ENCODE measurements at regions not wholly inside any gene's neighbourhood (a gene's known extent, or its start where the extent isn't known, plus 50 kb on each side); places are given as distances from the start of the nearest gene placed in this dataset.

DNA sequence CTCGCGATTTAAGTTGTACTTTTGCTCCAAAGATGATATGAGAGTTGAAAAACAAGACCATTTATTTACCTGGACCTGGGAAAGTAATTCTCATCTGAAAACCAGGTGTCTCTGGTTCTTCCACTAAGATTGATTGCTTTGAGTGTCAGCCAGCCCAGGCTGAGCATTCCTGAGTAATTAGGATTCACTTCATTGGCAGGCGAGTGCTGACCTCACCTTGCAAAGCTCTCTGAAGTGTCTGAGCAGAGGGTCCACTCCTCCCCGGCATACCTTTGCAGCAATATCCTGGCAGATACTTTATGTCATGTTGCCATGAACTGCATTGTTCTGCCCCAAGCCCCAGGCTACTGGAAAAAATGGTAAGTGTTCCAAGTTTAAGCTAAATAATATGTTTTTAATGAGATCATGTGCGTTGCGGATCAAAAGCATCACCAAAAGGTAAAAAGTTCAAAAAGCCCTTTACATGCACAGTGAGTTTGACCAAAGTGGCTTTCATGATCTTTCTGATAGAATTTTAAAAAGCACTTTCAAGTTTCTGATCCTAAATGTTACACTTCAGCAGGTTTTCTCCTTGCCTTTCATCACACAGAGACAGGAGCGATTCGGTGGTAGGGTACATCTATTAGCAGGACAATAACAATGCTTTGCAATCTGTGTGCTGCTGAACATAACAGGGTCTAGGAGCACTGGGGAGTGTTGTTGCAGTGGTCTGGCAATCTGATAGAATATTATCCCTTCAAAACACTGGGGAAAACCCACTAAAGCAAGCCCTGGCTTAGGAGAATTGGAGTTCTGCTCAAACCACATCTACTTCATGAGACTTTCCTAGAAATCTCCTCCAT lies 127.8 kb upstream of the EEF1E1 start:
- no peak overlapping the region for H3K18ac ChIP-seq (ENCODE audit: insufficient read length, low read depth, low read length)
- no peak overlapping the region for H2BK5ac ChIP-seq (ENCODE audit: insufficient read length, low read length)
- H3K56ac ChIP-seq (ENCODE audit: insufficient read length, low read depth, low read length), result no peak overlapping the region
- no peak for TF ChIP-seq CTCF (conservative IDR thresholded peaks at IDR 0.05)
- H2AFZ ChIP-seq (ENCODE audit: low read length), result no peak overlapping the region
- H3K27ac ChIP-seq (ENCODE audit: insufficient read length, low read depth, low read length), result no peak overlapping the region
- Mint-ChIP-seq H3K4me1 (peaks cover 12% of the 10 kb centered on the region in 2 experiments), H3K36me3 (ENCODE audit: insufficient read depth in 1 of 3, low read depth in 3 of 3) (no peaks in the 10 kb centered on the region), H3K9me3 (no peaks in the 10 kb centered on the region; a peak in 1 of 5 replicates), H3K27me3 (ENCODE audit: low read depth) (peaks cover 3% of the 10 kb centered on the region), H3K27ac (peak overlapping the region; percentile 27 to 83 (median 46); a peak in 3 of 7 replicates), H3K4me3 (no peak overlapping the region)
- H3K27me3 ChIP-seq (ENCODE audit: insufficient read depth, low read length), result no peaks in the 10 kb centered on the region
- H2BK120ac ChIP-seq (ENCODE audit: low read depth, low read length, poor library complexity, severe bottlenecking), result no peak overlapping the region
- no peaks in the 10 kb centered on the region for H4K20me1 ChIP-seq (ENCODE audit: control insufficient read depth, insufficient read depth, insufficient read length)
- no peak overlapping the region for H3K4me2 ChIP-seq (ENCODE audit: insufficient read depth, insufficient read length, low read length)
- peak; percentile 56 for DNase-seq
- no peak overlapping the region for H4K91ac ChIP-seq (ENCODE audit: insufficient read length, low read depth, low read length)
- no peak overlapping the region for H4K5ac ChIP-seq (ENCODE audit: insufficient read length, low read depth, low read length)
- no peak overlapping the region for H2BK15ac ChIP-seq (ENCODE audit: low read depth, low read length)
- no peak overlapping the region for H3T11ph ChIP-seq (ENCODE audit: low read length)
- H2AK5ac ChIP-seq (ENCODE audit: insufficient read length, low read length), result no peak overlapping the region
- no peak overlapping the region for H4K8ac ChIP-seq (replicated peaks; ENCODE audit: insufficient read length, low read depth, low read length)
- peaks cover 5% of the 10 kb centered on the region; the same call in 1 of the 2 replicates for H3K4me1 ChIP-seq (ENCODE audit: insufficient read depth, low read length)
- H2BK12ac ChIP-seq (ENCODE audit: insufficient read length, low read depth, low read length), result no peak overlapping the region
- H3K23ac ChIP-seq (ENCODE audit: insufficient read length, low read depth, low read length), result no peak overlapping the region
- H3K79me2 ChIP-seq (ENCODE audit: insufficient read depth, low read length), result no peaks in the 10 kb centered on the region
- H3K4ac ChIP-seq (ENCODE audit: low read depth, low read length), result no peak overlapping the region
- H2BK20ac ChIP-seq (ENCODE audit: low read depth, low read length, poor library complexity, severe bottlenecking), result no peak overlapping the region
- no peaks in the 10 kb centered on the region for H3K9me3 ChIP-seq (ENCODE audit: control insufficient read depth, low read depth, low read length)
- no peaks in the 10 kb centered on the region for H3K79me1 ChIP-seq (ENCODE audit: insufficient read depth, low read depth, low read length, poor library complexity, severe bottlenecking)
- no peak overlapping the region for H3K14ac ChIP-seq (ENCODE audit: insufficient read depth, low read length)
- no peak overlapping the region for H3K9ac ChIP-seq (ENCODE audit: extremely low read depth, insufficient read length, low read length)
- WGBS (ENCODE audit: extremely low coverage, insufficient read length, low lambda C conversion rate), result no CpG with 5 or more reads among the region's 8 CpGs
- no peaks in the 10 kb centered on the region for H3K23me2 ChIP-seq (ENCODE audit: insufficient read length, low read depth, low read length, poor library complexity, severe bottlenecking)

All from H9 (cell line).